ENCODE measurements at regions not wholly inside any gene's neighbourhood (a gene's known extent, or its start where the extent isn't known, plus 50 kb on each side); places are given as distances from the start of the nearest gene placed in this dataset.
"Not testable (repeated sequence)": the region's sequence is repeated elsewhere in the genome, so short reads cannot be mapped to it uniquely, and the experiment has no call there.

DNA sequence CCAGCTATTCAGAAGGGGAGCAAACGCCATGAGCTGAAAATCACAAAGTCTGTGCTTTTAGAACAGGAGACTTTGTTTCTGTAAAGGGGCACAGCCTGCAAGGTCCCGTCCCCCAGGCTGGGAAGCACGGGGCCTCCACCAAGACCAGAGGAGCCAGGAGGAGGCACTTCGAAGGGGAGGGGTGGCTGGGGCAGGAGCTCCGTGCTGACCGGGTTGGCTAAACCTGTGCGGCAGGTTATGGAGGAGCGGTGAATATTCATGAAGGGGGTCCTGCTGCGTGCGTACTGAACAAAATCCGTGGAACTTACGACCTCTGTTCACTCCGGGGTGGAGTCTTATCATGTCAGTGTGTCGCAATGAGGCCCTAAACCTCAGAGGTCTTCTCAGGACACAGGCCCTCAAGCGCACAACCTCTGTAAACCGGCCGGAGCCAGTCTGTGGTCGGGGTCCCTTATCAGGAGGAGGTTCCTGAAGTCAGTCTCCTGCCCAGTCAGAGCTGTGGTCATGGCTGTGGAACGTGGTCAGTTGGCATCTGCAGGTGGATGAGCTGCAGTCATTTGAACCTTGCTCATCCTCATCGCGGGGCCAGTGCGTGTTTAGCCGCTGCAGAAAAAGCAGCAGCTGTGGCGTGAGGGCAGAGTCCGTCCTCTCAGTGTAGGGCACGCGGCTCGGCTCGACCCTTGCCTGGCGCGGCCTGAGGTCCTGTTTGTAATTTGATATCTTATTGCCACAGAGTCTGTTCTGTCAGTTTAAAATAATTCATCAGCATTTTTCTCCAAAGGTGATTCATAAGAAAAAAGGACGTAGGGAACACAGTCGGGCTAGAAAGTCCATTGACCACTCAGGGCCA is 5507.7 kb upstream of the TPTE start:
- H3K36me3 Mint-ChIP-seq (ENCODE audit: low read depth); H3K9me3 Mint-ChIP-seq; H3K27ac Mint-ChIP-seq; H3K4me1 Mint-ChIP-seq (ENCODE audit: low read depth); H3K27me3 Mint-ChIP-seq (ENCODE audit: low read depth); H3K4me3 Mint-ChIP-seq: not testable (repeated sequence)

DNA sequence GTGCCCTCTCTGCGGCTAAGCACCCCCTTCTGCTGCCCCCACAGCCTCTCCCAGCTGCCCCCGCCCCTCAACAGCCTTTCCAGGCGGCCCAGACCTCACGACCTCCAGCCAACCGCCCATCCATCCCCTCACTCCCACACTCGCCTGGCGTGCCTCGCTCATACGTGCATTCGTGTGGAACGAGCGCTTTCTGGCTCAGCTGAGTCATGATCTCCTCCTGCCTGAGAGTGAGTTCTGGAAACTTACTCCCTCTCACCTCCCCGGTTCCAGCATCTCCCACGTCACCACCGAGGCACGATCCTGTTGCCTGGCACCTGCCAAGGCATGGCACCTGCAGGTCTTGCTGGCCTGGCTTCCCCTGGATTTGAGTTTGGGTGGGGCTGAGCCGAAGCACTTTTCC is 5506.2 kb upstream of the TPTE start:
- H3K36me3 Mint-ChIP-seq (ENCODE audit: low read depth); H3K27ac Mint-ChIP-seq: not testable (repeated sequence)

DNA sequence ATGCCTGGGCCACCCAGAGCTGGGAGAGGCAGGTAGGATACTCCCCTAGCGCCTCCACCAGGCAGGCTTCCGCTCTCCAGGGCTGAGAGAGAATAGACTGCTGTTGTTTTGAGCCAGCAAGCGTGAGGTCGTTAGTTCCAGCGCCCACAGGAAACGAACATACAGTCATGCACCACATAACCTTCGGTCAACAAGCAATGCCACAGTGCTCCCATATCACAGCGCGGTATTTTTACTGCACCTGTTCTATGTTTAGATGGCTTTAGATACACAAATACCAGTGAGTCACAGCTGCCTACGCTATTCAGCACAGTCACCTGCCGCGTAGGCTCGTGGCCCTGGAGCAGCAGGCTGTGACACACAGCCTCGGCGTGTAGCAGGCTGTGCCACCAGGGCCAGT is 5502.3 kb upstream of the TPTE start:
- not testable (repeated sequence) for H3K27ac Mint-ChIP-seq; H3K36me3 Mint-ChIP-seq (ENCODE audit: low read depth); H3K9me3 Mint-ChIP-seq; H3K27me3 Mint-ChIP-seq (ENCODE audit: low read depth); H3K4me1 Mint-ChIP-seq (ENCODE audit: low read depth); H3K4me3 Mint-ChIP-seq

More for the DNA sequence above, 5506.2 kb upstream of the TPTE start:
- not testable (repeated sequence) for H3K27me3 Mint-ChIP-seq (ENCODE audit: low read depth); H3K9me3 Mint-ChIP-seq; H3K4me1 Mint-ChIP-seq (ENCODE audit: low read depth); H3K4me3 Mint-ChIP-seq

DNA sequence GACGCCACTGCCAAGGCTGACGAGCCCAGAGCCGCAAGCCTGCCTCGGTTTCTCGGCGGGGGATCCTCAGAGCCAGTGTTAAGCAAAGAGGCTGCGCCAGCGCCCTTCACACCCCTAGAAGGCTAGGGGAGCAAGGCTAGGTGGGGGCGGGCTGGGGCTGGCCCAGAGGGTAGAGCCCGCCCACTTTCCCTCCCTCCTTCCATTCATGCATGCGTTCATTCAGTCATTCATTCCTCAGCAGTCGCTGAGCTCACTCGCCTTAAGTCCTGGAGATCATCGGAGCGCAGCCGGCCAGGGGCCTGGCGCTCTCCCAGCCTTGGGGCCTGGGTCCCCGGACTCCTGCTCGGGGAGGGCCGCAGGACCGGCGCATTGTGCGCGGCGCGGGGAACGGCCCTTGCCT is 5499.6 kb upstream of the TPTE start:
- not testable (repeated sequence) for H3K4me3 Mint-ChIP-seq; H3K27me3 Mint-ChIP-seq (ENCODE audit: low read depth); H3K27ac Mint-ChIP-seq; H3K4me1 Mint-ChIP-seq (ENCODE audit: low read depth); H3K9me3 Mint-ChIP-seq; H3K36me3 Mint-ChIP-seq (ENCODE audit: low read depth)

DNA sequence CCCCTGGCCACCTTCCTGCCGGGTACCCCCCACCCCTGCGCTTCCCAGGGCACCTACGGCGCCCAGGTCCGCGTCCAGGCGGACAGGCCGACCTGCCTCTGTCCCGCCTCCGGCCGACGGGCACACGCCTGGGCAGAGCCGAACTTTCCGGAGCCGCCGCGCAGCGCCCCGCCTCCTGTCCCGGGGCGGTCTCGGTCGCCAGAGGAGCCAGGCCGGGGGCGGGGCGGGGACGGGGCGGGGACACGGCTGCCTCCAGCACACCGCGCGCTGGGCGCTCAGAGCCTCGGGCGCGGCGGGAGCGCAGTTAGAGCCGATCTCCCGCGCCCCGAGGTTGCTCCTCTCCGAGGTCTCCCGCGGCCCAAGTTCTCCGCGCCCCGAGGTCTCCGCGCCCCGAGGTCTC is 5499.1 kb upstream of the TPTE start:
- H3K27ac Mint-ChIP-seq; H3K4me1 Mint-ChIP-seq (ENCODE audit: low read depth); H3K36me3 Mint-ChIP-seq (ENCODE audit: low read depth); H3K9me3 Mint-ChIP-seq; H3K27me3 Mint-ChIP-seq (ENCODE audit: low read depth); H3K4me3 Mint-ChIP-seq: not testable (repeated sequence)

DNA sequence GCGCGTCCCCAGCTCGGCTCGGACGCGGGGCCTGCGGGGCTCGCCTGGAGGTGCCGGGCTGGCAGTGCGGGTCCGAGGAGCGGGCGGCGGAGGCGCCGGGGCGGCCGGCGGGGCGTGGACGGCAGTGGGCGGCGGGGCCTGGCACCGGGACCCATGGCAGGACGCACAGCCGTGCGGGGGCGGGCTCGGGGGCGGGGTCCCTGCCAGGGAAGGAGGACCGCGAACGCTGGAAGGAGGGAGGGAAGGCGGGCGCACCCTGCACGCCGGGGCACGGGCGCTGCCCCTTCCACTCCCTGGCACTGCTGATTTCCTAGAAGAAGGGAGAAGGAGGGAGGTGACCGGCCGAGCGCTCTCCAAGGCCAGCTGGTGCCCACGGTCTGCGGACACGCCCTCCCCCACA is 5498.6 kb upstream of the TPTE start:
- H3K27me3 Mint-ChIP-seq (ENCODE audit: low read depth); H3K4me3 Mint-ChIP-seq; H3K36me3 Mint-ChIP-seq (ENCODE audit: low read depth); H3K9me3 Mint-ChIP-seq; H3K4me1 Mint-ChIP-seq (ENCODE audit: low read depth); H3K27ac Mint-ChIP-seq: not testable (repeated sequence)

DNA sequence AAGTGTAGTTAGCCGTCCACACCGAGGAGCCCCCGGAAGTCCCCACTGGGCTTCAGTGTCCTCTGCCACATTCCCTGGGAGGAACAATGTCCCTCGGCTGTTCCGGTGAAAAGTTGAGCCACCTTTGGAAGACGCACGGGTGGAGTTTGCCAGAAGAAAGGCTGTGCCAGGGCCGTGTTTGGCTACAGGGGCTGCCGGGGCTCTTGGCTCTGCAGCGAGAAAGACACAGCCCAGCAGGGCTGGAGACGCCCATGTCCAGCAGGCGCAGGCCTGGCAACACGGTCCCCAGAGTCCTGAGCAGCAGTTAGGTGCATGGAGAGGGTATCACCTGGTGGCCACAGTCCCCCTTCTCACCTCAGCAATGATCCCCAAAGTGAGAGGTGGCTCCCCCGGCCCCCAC is 5486.2 kb upstream of the TPTE start:
- not testable (repeated sequence) for H3K27ac Mint-ChIP-seq; H3K36me3 Mint-ChIP-seq (ENCODE audit: low read depth); H3K4me1 Mint-ChIP-seq (ENCODE audit: low read depth); H3K4me3 Mint-ChIP-seq; H3K27me3 Mint-ChIP-seq (ENCODE audit: low read depth); H3K9me3 Mint-ChIP-seq

- H3K4me1 Mint-ChIP-seq (ENCODE audit: low read depth); H3K27ac Mint-ChIP-seq; H3K27me3 Mint-ChIP-seq (ENCODE audit: low read depth); H3K36me3 Mint-ChIP-seq (ENCODE audit: low read depth); H3K9me3 Mint-ChIP-seq; H3K4me3 Mint-ChIP-seq: not testable (repeated sequence)
Measured at GRCh38 chr21:5035587-5035986, 5485.8 kb upstream of the TPTE start.

DNA sequence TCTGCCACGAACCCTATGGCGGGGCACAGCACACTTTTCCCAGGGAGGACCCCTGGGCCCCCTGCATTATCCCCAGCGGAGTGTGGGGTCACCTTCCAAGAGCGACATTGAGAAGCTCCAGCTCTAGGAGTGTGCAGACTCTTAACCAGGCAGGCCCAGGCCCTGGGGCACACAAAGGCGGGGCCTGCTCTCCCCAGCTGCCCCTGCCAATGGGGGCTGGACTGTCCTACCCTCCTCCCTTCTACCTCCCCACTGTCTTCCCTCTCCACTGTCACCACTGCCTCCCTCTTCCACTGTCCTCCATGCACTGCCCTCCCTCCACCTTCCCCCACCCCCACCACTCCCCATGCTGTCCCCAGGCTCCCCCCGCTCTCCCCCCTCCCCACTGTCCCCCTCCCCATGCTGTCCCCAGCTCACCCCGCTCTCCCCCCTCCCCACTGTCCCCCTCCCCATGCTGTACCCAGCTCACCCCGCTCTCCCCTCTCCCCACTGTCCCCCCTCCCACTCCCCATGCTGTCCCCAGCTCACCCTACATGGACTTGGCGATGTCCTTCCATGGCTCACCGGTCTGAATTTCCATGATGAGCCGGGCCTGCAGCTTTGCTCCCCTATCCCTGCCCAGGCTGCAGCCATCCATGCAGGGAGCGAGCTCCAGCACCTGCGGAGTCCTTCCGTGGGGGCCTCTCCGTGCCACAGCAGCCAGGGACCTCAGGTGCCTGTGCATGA is 5483.6 kb upstream of the TPTE start:
- not testable (repeated sequence) for H3K27me3 Mint-ChIP-seq (ENCODE audit: low read depth); H3K4me1 Mint-ChIP-seq (ENCODE audit: low read depth); H3K4me3 Mint-ChIP-seq; H3K9me3 Mint-ChIP-seq; H3K36me3 Mint-ChIP-seq (ENCODE audit: low read depth); H3K27ac Mint-ChIP-seq

DNA sequence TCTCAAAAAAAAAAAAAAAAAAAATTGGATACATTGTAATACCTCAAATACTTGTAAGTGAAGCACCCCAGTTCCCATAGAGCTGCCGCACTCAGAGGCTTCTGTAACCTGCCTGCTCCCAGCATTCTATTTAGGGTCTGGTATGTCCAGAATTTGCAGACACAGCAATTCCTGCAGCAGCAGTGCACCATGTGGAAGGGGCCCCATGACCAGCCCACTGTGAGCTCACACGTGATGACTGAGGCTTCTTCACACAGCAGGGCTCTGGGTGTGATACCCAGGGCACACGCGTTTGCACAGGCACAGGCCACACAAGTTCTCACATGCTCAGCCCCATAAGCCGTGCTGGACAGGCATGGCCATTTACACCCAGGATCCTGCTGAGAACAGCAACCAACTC is 5481.5 kb upstream of the TPTE start:
- H3K4me3 Mint-ChIP-seq; H3K4me1 Mint-ChIP-seq (ENCODE audit: low read depth); H3K36me3 Mint-ChIP-seq (ENCODE audit: low read depth); H3K9me3 Mint-ChIP-seq; H3K27me3 Mint-ChIP-seq (ENCODE audit: low read depth); H3K27ac Mint-ChIP-seq: not testable (repeated sequence)

GRCh38 chr21:5042583-5042982 is 5478.8 kb upstream of the TPTE start:
- H3K4me1 Mint-ChIP-seq (ENCODE audit: low read depth); H3K9me3 Mint-ChIP-seq; H3K4me3 Mint-ChIP-seq; H3K27ac Mint-ChIP-seq; H3K36me3 Mint-ChIP-seq (ENCODE audit: low read depth); H3K27me3 Mint-ChIP-seq (ENCODE audit: low read depth): not testable (repeated sequence)

DNA sequence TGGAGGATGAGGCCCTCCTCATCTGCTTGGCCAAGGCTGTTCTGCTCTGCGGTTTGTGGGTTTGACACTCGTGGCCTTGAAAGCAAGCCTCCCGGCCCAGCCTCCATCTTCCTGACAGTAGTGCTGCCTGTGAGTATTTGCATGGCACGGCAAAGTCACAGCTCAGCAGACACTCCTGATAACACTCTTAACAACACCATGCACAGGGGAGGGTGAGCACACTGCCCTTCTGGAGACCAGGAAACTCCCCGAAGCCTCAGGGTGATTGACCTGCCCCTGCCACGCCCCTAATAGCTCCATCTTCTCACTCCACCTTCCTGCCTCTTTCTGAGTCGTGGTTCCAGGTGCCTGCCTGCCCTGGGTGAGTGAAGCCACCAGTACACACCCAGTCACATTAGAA is 5476.6 kb upstream of the TPTE start:
- H3K27ac Mint-ChIP-seq; H3K4me3 Mint-ChIP-seq; H3K36me3 Mint-ChIP-seq (ENCODE audit: low read depth); H3K27me3 Mint-ChIP-seq (ENCODE audit: low read depth); H3K9me3 Mint-ChIP-seq; H3K4me1 Mint-ChIP-seq (ENCODE audit: low read depth): not testable (repeated sequence)

GRCh38 chr21:5051303-5052018 is 5469.9 kb upstream of the TPTE start:
- Mint-ChIP-seq H3K4me3 (peak overlapping the region; percentile 16), H3K27ac (peak overlapping the region; percentile 85)
- not testable (repeated sequence) for H3K9me3 Mint-ChIP-seq; H3K27me3 Mint-ChIP-seq (ENCODE audit: low read depth); H3K4me1 Mint-ChIP-seq (ENCODE audit: low read depth); H3K36me3 Mint-ChIP-seq (ENCODE audit: low read depth)

- not testable (repeated sequence) for H3K27ac Mint-ChIP-seq; H3K27me3 Mint-ChIP-seq (ENCODE audit: low read depth); H3K4me1 Mint-ChIP-seq (ENCODE audit: low read depth); H3K4me3 Mint-ChIP-seq; H3K9me3 Mint-ChIP-seq; H3K36me3 Mint-ChIP-seq (ENCODE audit: low read depth)
Measured at GRCh38 chr21:5055027-5055754, 5466.2 kb upstream of the TPTE start.
